ENCODE measurements at regions not wholly inside any gene's neighbourhood (a gene's known extent, or its start where the extent isn't known, plus 50 kb on each side); places are given as distances from the start of the nearest gene placed in this dataset.

- TF ChIP-seq ZSCAN30 (tag by site-specific recombination; IDR thresholded peaks at IDR 0.05): no peak
- TF ChIP-seq, protein P1, sequence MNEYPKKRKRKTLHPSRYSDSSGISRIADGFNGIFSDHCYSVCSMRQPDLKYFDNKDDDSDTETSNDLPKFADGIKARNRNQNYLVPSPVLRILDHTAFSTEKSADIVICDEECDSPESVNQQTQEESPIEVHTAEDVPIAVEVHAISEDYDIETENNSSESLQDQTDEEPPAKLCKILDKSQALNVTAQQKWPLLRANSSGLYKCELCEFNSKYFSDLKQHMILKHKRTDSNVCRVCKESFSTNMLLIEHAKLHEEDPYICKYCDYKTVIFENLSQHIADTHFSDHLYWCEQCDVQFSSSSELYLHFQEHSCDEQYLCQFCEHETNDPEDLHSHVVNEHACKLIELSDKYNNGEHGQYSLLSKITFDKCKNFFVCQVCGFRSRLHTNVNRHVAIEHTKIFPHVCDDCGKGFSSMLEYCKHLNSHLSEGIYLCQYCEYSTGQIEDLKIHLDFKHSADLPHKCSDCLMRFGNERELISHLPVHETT (tag by site-specific recombination; IDR thresholded peaks at IDR 0.05): no peak
- TF ChIP-seq ZNF776 (tag by site-specific recombination; IDR thresholded peaks at IDR 0.05; ENCODE audit: borderline replicate concordance): no peak
- no peak for TF ChIP-seq CTCF (tag by site-specific recombination; IDR thresholded peaks at IDR 0.05)
- TF ChIP-seq ZNF354C (tag by site-specific recombination; IDR thresholded peaks at IDR 0.05; ENCODE audit: borderline replicate concordance, low read depth): no peak
- no peak for TF ChIP-seq IKZF3 (tag by site-specific recombination; IDR thresholded peaks at IDR 0.05)
- no peak for TF ChIP-seq ZNF510 (tag by site-specific recombination; IDR thresholded peaks at IDR 0.05; ENCODE audit: insufficient replicate concordance)
- TF ChIP-seq ZNF311 (tag by site-specific recombination; IDR thresholded peaks at IDR 0.05; ENCODE audit: borderline replicate concordance): no peak
- TF ChIP-seq, protein P2, sequence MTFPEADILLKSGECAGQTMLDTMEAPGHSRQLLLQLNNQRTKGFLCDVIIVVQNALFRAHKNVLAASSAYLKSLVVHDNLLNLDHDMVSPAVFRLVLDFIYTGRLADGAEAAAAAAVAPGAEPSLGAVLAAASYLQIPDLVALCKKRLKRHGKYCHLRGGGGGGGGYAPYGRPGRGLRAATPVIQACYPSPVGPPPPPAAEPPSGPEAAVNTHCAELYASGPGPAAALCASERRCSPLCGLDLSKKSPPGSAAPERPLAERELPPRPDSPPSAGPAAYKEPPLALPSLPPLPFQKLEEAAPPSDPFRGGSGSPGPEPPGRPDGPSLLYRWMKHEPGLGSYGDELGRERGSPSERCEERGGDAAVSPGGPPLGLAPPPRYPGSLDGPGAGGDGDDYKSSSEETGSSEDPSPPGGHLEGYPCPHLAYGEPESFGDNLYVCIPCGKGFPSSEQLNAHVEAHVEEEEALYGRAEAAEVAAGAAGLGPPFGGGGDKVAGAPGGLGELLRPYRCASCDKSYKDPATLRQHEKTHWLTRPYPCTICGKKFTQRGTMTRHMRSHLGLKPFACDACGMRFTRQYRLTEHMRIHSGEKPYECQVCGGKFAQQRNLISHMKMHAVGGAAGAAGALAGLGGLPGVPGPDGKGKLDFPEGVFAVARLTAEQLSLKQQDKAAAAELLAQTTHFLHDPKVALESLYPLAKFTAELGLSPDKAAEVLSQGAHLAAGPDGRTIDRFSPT (tag by site-specific recombination; IDR thresholded peaks at IDR 0.05): no peak
These were observed 332.6 kb upstream of the PDE4D start for GRCh38 chr5:60226128-60226527.
